ENCODE measurements at regions not wholly inside any gene's neighbourhood (a gene's known extent, or its start where the extent isn't known, plus 50 kb on each side); places are given as distances from the start of the nearest gene placed in this dataset.

- TF ChIP-seq TAF1 (IDR thresholded peaks at IDR 0.05; ENCODE audit: borderline replicate concordance, low read depth, low read length), result no peak
- no peak for TF ChIP-seq CTCF (IDR thresholded peaks at IDR 0.05)
- TF ChIP-seq USF2 (IDR thresholded peaks at IDR 0.05; ENCODE audit: borderline replicate concordance, low read depth, low read length), result no peak
- no peak for TF ChIP-seq GATA2 (CRISPR knock-in tag; IDR thresholded peaks at IDR 0.05)
- no peak for TF ChIP-seq MAX (IDR thresholded peaks at IDR 0.05; ENCODE audit: low read depth)
- TF ChIP-seq RXRA (IDR thresholded peaks at IDR 0.05; ENCODE audit: borderline replicate concordance, low read depth), result no peak
- TF ChIP-seq NFIC (IDR thresholded peaks at IDR 0.05; ENCODE audit: borderline replicate concordance), result no peak
- TF ChIP-seq GABPA (IDR thresholded peaks at IDR 0.05; ENCODE audit: low read depth), result no peak
- TF ChIP-seq EP300 (IDR thresholded peaks at IDR 0.05; ENCODE audit: borderline replicate concordance in 1 of 2, low read depth in 1 of 2, low read length in 1 of 2), result no peak
- TF ChIP-seq TEAD4 (IDR thresholded peaks at IDR 0.05; ENCODE audit: borderline replicate concordance, insufficient read depth), result no peak
- TF ChIP-seq FOXM1 (IDR thresholded peaks at IDR 0.05; ENCODE audit: low read depth), result no peak
- no peak for TF ChIP-seq REST (IDR thresholded peaks at IDR 0.05; ENCODE audit: low read depth, low read length)
- TF ChIP-seq RAD21 (IDR thresholded peaks at IDR 0.05; ENCODE audit: low read length), result no peak
Measured at GRCh38 chr15:81789403-81789802, 256.4 kb downstream of the MEX3B start.
